ENCODE measurements at regions not wholly inside any gene's neighbourhood (a gene's known extent, or its start where the extent isn't known, plus 50 kb on each side); places are given as distances from the start of the nearest gene placed in this dataset.

DNA sequence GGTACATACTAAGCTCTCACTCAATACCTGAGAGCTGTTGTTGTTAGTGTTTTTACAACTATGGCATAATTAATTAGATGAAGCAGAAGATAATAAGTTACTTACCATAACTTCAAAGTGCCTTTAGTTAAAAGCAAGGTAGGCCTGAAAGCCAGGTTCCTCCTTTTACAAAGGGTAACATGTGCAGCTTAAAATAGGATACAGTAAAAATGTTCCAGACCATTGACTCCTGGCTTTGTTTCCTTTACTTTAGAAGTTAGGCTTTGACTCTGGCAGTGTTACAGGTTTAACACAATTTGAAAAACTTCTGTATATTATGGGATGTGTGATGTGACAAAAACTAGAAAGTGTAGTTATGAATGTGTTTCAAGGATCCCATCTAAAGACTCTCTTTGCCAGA, 522.5 kb downstream of the EPM2A start:
- TF ChIP-seq, protein P1, sequence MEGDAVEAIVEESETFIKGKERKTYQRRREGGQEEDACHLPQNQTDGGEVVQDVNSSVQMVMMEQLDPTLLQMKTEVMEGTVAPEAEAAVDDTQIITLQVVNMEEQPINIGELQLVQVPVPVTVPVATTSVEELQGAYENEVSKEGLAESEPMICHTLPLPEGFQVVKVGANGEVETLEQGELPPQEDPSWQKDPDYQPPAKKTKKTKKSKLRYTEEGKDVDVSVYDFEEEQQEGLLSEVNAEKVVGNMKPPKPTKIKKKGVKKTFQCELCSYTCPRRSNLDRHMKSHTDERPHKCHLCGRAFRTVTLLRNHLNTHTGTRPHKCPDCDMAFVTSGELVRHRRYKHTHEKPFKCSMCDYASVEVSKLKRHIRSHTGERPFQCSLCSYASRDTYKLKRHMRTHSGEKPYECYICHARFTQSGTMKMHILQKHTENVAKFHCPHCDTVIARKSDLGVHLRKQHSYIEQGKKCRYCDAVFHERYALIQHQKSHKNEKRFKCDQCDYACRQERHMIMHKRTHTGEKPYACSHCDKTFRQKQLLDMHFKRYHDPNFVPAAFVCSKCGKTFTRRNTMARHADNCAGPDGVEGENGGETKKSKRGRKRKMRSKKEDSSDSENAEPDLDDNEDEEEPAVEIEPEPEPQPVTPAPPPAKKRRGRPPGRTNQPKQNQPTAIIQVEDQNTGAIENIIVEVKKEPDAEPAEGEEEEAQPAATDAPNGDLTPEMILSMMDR (IDR thresholded peaks at IDR 0.05; ENCODE audit: insufficient read depth, low read depth, low read length): no peak
- no peak overlapping the region for H3K4me3 ChIP-seq (ENCODE audit: low read depth, low read length)
- no peak for DNase-seq (ENCODE audit: low read depth)

DNA sequence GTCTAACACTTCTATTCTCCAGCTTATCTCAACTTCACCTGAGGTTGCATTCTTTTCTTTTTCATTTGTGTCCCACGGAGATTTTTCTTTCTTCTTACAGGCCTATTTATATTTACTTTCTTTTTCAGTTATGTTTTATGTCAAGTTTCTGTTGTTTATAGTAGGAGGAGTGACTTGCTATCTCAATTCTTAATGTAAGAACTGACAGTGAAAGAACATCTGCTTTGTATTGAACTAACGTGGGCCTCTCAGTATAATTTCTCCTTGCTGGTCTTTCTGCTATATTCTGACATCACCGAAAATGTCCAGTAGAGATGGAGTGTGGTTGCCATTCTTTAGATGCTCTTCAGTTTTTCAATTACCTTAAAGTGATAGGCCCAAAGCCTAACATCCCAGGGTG, 521.7 kb downstream of the EPM2A start:
- peak; percentile 12 for DNase-seq (ENCODE audit: low read depth)

GRCh38 chr6:145214570-145214969, 520.8 kb downstream of the EPM2A start:
- TF ChIP-seq, protein P1 (IDR thresholded peaks at IDR 0.05; ENCODE audit: insufficient read depth, low read depth, low read length): peak; percentile 53
- no peak overlapping the region for H3K4me3 ChIP-seq (ENCODE audit: low read depth, low read length)
- peak; percentile 32 for DNase-seq (ENCODE audit: low read depth)

More for the DNA sequence above, 521.7 kb downstream of the EPM2A start:
- TF ChIP-seq, protein P1 (IDR thresholded peaks at IDR 0.05; ENCODE audit: insufficient read depth, low read depth, low read length): no peak
- no peak overlapping the region for H3K4me3 ChIP-seq (ENCODE audit: low read depth, low read length)

DNA sequence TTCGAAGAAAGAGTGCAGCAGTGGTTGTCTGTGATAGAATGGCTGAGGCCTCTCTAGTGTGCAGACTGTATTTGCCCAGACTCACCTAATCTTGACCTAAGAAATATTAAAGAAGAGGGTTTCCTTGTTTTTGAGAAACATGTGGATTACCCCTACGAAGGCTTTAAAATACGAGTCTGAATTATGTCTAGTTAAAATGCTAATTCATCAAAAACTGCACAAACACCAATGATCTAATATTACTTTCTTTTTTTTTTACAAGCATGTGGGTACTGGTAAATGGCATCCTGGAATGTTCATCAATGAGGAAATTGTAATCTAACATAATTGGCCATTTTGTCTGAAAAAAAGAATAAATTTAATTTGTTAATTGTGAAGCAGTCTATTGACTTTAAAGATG, 510.9 kb downstream of the EPM2A start:
- DNase-seq (ENCODE audit: low read depth): no peak
- H3K4me3 ChIP-seq (ENCODE audit: low read depth, low read length): no peak overlapping the region
- TF ChIP-seq, protein P1 (IDR thresholded peaks at IDR 0.05; ENCODE audit: insufficient read depth, low read depth, low read length): no peak

DNA sequence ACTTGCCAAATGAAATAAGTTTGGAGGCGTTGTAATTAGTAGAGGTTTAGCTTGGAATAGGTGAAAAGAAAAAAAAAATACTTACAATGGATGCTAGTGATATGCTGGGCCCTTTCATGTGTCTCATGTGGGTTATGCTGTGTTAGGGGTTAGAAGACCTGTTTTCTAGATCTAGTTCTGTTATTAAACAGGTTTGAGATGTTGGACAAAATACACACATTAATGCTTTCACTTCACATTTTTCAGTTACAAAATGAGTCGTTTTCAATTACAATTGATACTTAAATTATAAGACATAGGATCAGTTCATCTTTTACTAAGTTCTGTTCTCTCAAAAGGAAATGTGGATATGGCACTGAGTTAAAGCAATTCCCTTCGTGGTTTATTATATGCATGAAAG, 509.8 kb downstream of the EPM2A start:
- no peak for DNase-seq (ENCODE audit: low read depth)
- no peak overlapping the region for H3K4me3 ChIP-seq (ENCODE audit: low read depth, low read length)
- TF ChIP-seq, protein P1 (IDR thresholded peaks at IDR 0.05; ENCODE audit: insufficient read depth, low read depth, low read length): no peak

- H3K4me3 ChIP-seq (ENCODE audit: low read depth, low read length): no peak overlapping the region
- TF ChIP-seq, protein P1 (IDR thresholded peaks at IDR 0.05; ENCODE audit: insufficient read depth, low read depth, low read length): no peak
- no peak for DNase-seq (ENCODE audit: low read depth)
Observed at GRCh38 chr6:145227593-145227992, 507.7 kb downstream of the EPM2A start.

DNA sequence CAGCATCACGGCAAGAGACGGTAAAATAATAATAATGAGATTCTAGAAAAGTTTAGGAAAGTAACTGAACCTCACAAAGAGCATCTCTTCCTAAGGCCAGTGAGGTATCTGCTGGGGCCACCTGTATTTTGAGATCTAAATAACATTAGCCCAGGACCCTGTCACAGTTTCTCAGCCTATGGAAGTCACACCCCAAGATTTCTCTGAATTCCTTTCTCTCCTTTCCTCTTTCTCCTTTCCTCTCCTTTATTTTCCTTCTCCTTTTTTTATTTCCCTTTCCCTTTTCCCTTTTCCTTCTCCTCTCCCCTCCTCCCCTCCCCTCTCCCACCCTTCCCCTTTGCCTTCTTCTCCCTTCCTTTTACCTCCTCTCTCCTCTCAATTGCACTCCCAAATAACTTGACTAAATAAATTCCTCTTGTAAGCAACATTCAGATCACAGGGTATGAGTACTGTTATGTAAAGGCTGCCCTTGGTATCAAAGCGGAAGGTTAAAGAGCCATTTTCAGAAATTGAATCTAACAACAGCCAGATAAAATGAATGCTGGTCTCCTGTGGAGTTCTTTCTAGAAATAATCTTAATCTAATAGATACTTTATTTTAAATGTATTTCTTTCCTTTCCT, 506.2 kb downstream of the EPM2A start:
- H3K4me3 ChIP-seq (ENCODE audit: low read depth, low read length): no peak overlapping the region
- DNase-seq (ENCODE audit: low read depth): no peak
- TF ChIP-seq, protein P1 (IDR thresholded peaks at IDR 0.05; ENCODE audit: insufficient read depth, low read depth, low read length): no peak

Data from fibroblast of villous mesenchyme (primary cell).